ENCODE measurements at regions not wholly inside any gene's neighbourhood (a gene's known extent, or its start where the extent isn't known, plus 50 kb on each side); places are given as distances from the start of the nearest gene placed in this dataset.

- DNase-seq (ENCODE audit: low read depth): no peak
- no peak overlapping the region for H3K4me3 ChIP-seq (ENCODE audit: low read depth, low read length)
- no peak for TF ChIP-seq CTCF (IDR thresholded peaks at IDR 0.05; ENCODE audit: insufficient read depth, low read depth, low read length, missing control alignments)
Observed at GRCh38 chr3:84439476-84439875, 519.3 kb upstream of the CADM2 start.

GRCh38 chr3:84440291-84440690 lies 518.5 kb upstream of the CADM2 start:
- no peak overlapping the region for H3K4me3 ChIP-seq (ENCODE audit: low read depth, low read length)
- DNase-seq (ENCODE audit: low read depth): no peak
- TF ChIP-seq CTCF (IDR thresholded peaks at IDR 0.05; ENCODE audit: insufficient read depth, low read depth, low read length, missing control alignments): no peak

- no peak overlapping the region for H3K4me3 ChIP-seq (ENCODE audit: low read depth, low read length)
- no peak for TF ChIP-seq CTCF (IDR thresholded peaks at IDR 0.05; ENCODE audit: insufficient read depth, low read depth, low read length, missing control alignments)
- DNase-seq (ENCODE audit: low read depth): no peak
Observed at GRCh38 chr3:84442533-84442932, 516.3 kb upstream of the CADM2 start.

GRCh38 chr3:84444726-84445521 lies 513.9 kb upstream of the CADM2 start:
- no peak for TF ChIP-seq CTCF (IDR thresholded peaks at IDR 0.05; ENCODE audit: insufficient read depth, low read depth, low read length, missing control alignments)
- DNase-seq (ENCODE audit: low read depth): no peak

GRCh38 chr3:84487296-84487695 lies 471.5 kb upstream of the CADM2 start:
- DNase-seq (ENCODE audit: low read depth): no peak
- no peak overlapping the region for H3K4me3 ChIP-seq (ENCODE audit: low read depth, low read length)
- no peak for TF ChIP-seq CTCF (IDR thresholded peaks at IDR 0.05; ENCODE audit: insufficient read depth, low read depth, low read length, missing control alignments)

More at GRCh38 chr3:84444726-84445521, 513.9 kb upstream of the CADM2 start:
- no peak overlapping the region for H3K4me3 ChIP-seq (ENCODE audit: low read depth, low read length)

GRCh38 chr3:84504761-84505160 lies 454.0 kb upstream of the CADM2 start:
- TF ChIP-seq CTCF (IDR thresholded peaks at IDR 0.05; ENCODE audit: insufficient read depth, low read depth, low read length, missing control alignments): no peak
- no peak for DNase-seq (ENCODE audit: low read depth)
- H3K4me3 ChIP-seq (ENCODE audit: low read depth, low read length): no peak overlapping the region

- H3K4me3 ChIP-seq (ENCODE audit: low read depth, low read length): no peak overlapping the region
- no peak for TF ChIP-seq CTCF (IDR thresholded peaks at IDR 0.05; ENCODE audit: insufficient read depth, low read depth, low read length, missing control alignments)
- no peak for DNase-seq (ENCODE audit: low read depth)
Observed at GRCh38 chr3:84510007-84510406, 448.8 kb upstream of the CADM2 start.
